Trophoblast cell (in vitro differentiated cells and primary cell): ENCODE measurements at regions not wholly inside any gene's neighbourhood (a gene's known extent, or its start where the extent isn't known, plus 50 kb on each side); places are given as distances from the start of the nearest gene placed in this dataset.

Experiments used
- DNase-seq, 2 donors: peaks; one replicate each; pipeline ENCODE4 v3.0.0-alpha.2; 2016
- H2AFZ ChIP-seq: 2 replicates; pipeline ENCODE4 v1.6.1; 2013; ENCODE audit warnings: low read length, moderate library complexity, mild to moderate bottlenecking; ENCODE audit not compliant: insufficient read depth, poor library complexity
- H2AK5ac ChIP-seq: 2 replicates; pipeline ENCODE4 v1.6.1; 2013; ENCODE audit warnings: mild to moderate bottlenecking, low read length
- H2BK120ac ChIP-seq: 2 replicates; pipeline ENCODE4 v1.6.1; 2013; ENCODE audit warnings: low read length, mild to moderate bottlenecking, moderate library complexity; ENCODE audit not compliant: insufficient read depth, poor library complexity
- H2BK12ac ChIP-seq: 2 replicates; pipeline ENCODE4 v1.6.1; 2013; ENCODE audit warnings: mild to moderate bottlenecking, low read length, moderate library complexity
- H2BK5ac ChIP-seq: 2 replicates; pipeline ENCODE4 v1.6.1; 2013; ENCODE audit warnings: low read length, low read depth, moderate library complexity, mild to moderate bottlenecking; ENCODE audit not compliant: poor library complexity
- H3K14ac ChIP-seq: 2 replicates; pipeline ENCODE4 v1.6.1; 2013; ENCODE audit warnings: mild to moderate bottlenecking, low read length
- H3K18ac ChIP-seq: 2 replicates; pipeline ENCODE4 v1.6.1; 2013; ENCODE audit warnings: mild to moderate bottlenecking, low read length
- H3K23ac ChIP-seq: 2 replicates; pipeline ENCODE4 v1.6.1; 2013; ENCODE audit warnings: low read length
- H3K27ac ChIP-seq: 2 replicates; pipeline ENCODE4 v1.5.1; 2013; ENCODE audit warnings: low read depth, mild to moderate bottlenecking, inconsistent platforms, low read length, moderate library complexity
- H3K27me3 ChIP-seq: 2 replicates; pipeline ENCODE4 v1.6.1; 2013; ENCODE audit warnings: inconsistent platforms, mild to moderate bottlenecking, low read length, moderate library complexity; ENCODE audit not compliant: insufficient read depth
- H3K36me3 ChIP-seq, 2 experiments: 1 replicate in 1 of 2; 2 replicates in 1 of 2; pipeline ENCODE4 v1.6.1; 2013; ENCODE audit warnings: low read length in 2 of 2, mild to moderate bottlenecking in 2 of 2, moderate library complexity in 1 of 2; ENCODE audit not compliant: insufficient read depth in 2 of 2, control insufficient read depth in 1 of 2
- H3K4ac ChIP-seq: 2 replicates; pipeline ENCODE4 v1.6.1; 2013; ENCODE audit warnings: low read depth, mild to moderate bottlenecking, low read length, moderate library complexity
- H3K4me1 ChIP-seq, 2 experiments: 1 replicate in 1 of 2; 2 replicates in 1 of 2; pipeline ENCODE4 v1.6.1; 2013; ENCODE audit warnings: low read length in 2 of 2, mild to moderate bottlenecking in 2 of 2, moderate library complexity in 1 of 2; ENCODE audit not compliant: insufficient read depth in 2 of 2, control insufficient read depth in 1 of 2
- H3K4me2 ChIP-seq: 2 replicates; pipeline ENCODE4 v1.6.1; 2013; ENCODE audit warnings: inconsistent platforms, mild to moderate bottlenecking, low read length, moderate library complexity
- H3K4me3 ChIP-seq: 2 replicates; pipeline ENCODE4 v1.5.1; 2013; ENCODE audit warnings: mild to moderate bottlenecking, low read depth, low read length, inconsistent platforms
- H3K79me1 ChIP-seq: one replicate; pipeline ENCODE4 v1.6.1; 2013; ENCODE audit warnings: low read length
- H3K79me2 ChIP-seq: 2 replicates; pipeline ENCODE4 v1.6.1; 2013; ENCODE audit warnings: low read length, mild to moderate bottlenecking; ENCODE audit not compliant: control insufficient read depth, insufficient read depth, poor library complexity
- H3K9ac ChIP-seq: 2 replicates; pipeline ENCODE4 v1.6.1; 2013; ENCODE audit warnings: mild to moderate bottlenecking, low read length
- H3K9me3 ChIP-seq: 2 replicates; pipeline ENCODE4 v1.6.1; 2013; ENCODE audit warnings: low read depth, mild to moderate bottlenecking, control low read depth, inconsistent platforms, low read length; ENCODE audit not compliant: insufficient read depth
- H4K12ac ChIP-seq: 2 replicates; pipeline ENCODE4 v1.6.1; 2013; ENCODE audit warnings: low read depth, mild to moderate bottlenecking, low read length, moderate library complexity
- H4K8ac ChIP-seq: 2 replicates; pipeline ENCODE4 v1.6.1; 2013; ENCODE audit warnings: low read depth, mild to moderate bottlenecking, low read length, moderate library complexity
- H4K91ac ChIP-seq: one replicate; pipeline ENCODE4 v1.6.1; 2013; ENCODE audit warnings: low read depth, mild to moderate bottlenecking, low read length, moderate library complexity
- WGBS: extraction: QIAGEN DNeasy Blood & Tissue Kit; methylation state at CpG from one replicate; pipeline ENCODE4 v1.1.7; 2013; ENCODE audit warnings: missing lambda C conversion rate; ENCODE audit not compliant: insufficient read length, insufficient coverage; ENCODE audit errors: extremely low coverage; 5-methylcytosine and 5-hydroxymethylcytosine counted together

DNA sequence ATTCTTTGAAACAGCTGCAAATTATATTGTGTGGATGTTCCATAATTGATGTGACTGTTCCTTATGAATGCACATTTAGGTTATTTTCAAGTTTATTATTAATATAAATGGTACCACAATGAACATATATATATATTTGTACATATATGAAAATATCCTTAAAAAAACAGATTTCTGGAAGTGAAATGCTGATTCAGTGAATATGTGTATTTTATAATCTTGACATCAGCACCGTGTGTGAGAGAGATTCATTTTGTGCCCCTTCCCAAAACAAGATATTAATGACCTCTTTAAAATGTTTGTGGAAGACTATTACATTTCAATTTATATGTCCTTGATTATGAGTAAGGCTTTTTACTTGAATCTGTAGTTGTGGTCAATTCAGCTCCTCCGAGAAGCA is 75.7 kb upstream of the PTPRT start:
- no peak overlapping the region for H3K4ac ChIP-seq
- no peaks in the 10 kb centered on the region for H3K79me1 ChIP-seq
- no peaks in the 10 kb centered on the region for H3K9me3 ChIP-seq
- H2BK5ac ChIP-seq, result no peak overlapping the region
- H3K27ac ChIP-seq, result no peak overlapping the region
- no CpG with 5 or more reads among the region's 2 CpGs for WGBS
- no peaks in the 10 kb centered on the region for H3K36me3 ChIP-seq
- no peak overlapping the region for H4K12ac ChIP-seq
- no peak for DNase-seq
- no peak overlapping the region for H2AK5ac ChIP-seq
- H2BK120ac ChIP-seq, result no peak overlapping the region
- no peak overlapping the region for H2BK12ac ChIP-seq
- no peak overlapping the region for H4K91ac ChIP-seq
- no peak overlapping the region for H3K18ac ChIP-seq
- no peak overlapping the region for H3K14ac ChIP-seq
- H3K27me3 ChIP-seq, result no peaks in the 10 kb centered on the region
- H3K23ac ChIP-seq, result no peak overlapping the region
- H3K9ac ChIP-seq, result no peak overlapping the region
- no peaks in the 10 kb centered on the region for H3K4me1 ChIP-seq
- no peak overlapping the region for H3K4me3 ChIP-seq
- H3K79me2 ChIP-seq, result no peaks in the 10 kb centered on the region
- H2AFZ ChIP-seq, result no peak overlapping the region
- no peak overlapping the region for H4K8ac ChIP-seq
- H3K4me2 ChIP-seq, result no peak overlapping the region

DNA sequence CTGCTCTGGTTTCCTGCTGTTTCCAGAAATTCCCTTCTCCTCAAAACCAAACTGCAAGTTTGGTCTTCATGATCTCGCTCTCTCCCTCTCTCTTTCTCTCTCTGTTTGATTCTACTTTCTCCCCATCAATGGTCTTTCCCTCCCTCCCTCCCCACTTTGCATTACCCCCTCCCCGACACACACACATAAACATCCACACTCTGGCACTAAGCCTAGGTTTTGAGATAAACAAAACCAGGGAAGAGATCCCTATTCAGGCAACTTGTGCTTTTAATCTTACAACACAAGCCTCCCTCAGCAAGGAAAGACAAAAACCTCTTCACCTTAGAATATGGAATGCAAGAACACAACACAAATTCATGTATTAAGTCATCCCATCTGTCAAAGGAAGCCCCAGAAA is 73.5 kb upstream of the PTPRT start:
- H4K91ac ChIP-seq, result no peak overlapping the region
- no peak overlapping the region for H2BK120ac ChIP-seq
- no peaks in the 10 kb centered on the region for H3K27me3 ChIP-seq
- no CpG with 5 or more reads among the region's 2 CpGs for WGBS
- H3K9ac ChIP-seq, result no peak overlapping the region
- H3K4ac ChIP-seq, result no peak overlapping the region
- no peak overlapping the region for H4K12ac ChIP-seq
- H3K18ac ChIP-seq, result no peak overlapping the region
- H2BK5ac ChIP-seq, result no peak overlapping the region
- H3K4me2 ChIP-seq, result no peak overlapping the region
- H3K36me3 ChIP-seq, result no peaks in the 10 kb centered on the region
- no peaks in the 10 kb centered on the region for H3K79me1 ChIP-seq
- H2AK5ac ChIP-seq, result no peak overlapping the region
- no peaks in the 10 kb centered on the region for H3K4me1 ChIP-seq
- H3K27ac ChIP-seq, result no peak overlapping the region
- no peak overlapping the region for H2AFZ ChIP-seq
- H3K9me3 ChIP-seq, result no peaks in the 10 kb centered on the region
- no peaks in the 10 kb centered on the region for H3K79me2 ChIP-seq
- H4K8ac ChIP-seq, result no peak overlapping the region
- no peak for DNase-seq
- no peak overlapping the region for H3K4me3 ChIP-seq
- H3K23ac ChIP-seq, result no peak overlapping the region
- no peak overlapping the region for H2BK12ac ChIP-seq
- H3K14ac ChIP-seq, result no peak overlapping the region

DNA sequence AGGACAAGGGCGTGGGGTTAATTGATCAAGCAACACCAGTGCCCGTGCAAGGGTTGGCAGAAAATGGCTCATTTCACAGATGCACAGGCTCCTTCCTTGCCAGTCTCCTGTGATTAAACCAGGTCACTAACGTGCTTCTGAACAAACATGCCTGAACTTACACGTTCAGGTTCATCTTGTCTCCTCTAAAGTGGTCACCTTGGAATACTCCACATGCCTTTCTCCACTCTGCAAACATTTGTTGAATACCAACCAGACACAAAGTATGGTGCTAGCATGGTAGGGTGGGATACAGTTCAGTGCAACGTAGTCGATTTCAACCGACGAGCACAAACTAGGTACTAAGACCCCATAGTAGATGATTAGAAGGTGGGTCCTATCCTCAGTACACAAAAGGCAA is 72.6 kb upstream of the PTPRT start:
- Histone ChIP-seq H3K27me3 (no peaks in the 10 kb centered on the region), H3K27ac (no peak overlapping the region), H3K4me3 (no peak overlapping the region), H2AK5ac (no peak overlapping the region), H2BK120ac (no peak overlapping the region), H2BK5ac (no peak overlapping the region), H3K4me2 (no peak overlapping the region), H3K79me1 (no peaks in the 10 kb centered on the region), H4K12ac (no peak overlapping the region), H3K14ac (no peak overlapping the region), H3K23ac (no peak overlapping the region), H3K4ac (no peak overlapping the region), H4K91ac (no peak overlapping the region), H2BK12ac (no peak overlapping the region), H3K36me3 (no peaks in the 10 kb centered on the region), H3K79me2 (no peaks in the 10 kb centered on the region), H3K9me3 (no peaks in the 10 kb centered on the region), H3K4me1 (no peaks in the 10 kb centered on the region), H2AFZ (no peak overlapping the region), H3K9ac (no peak overlapping the region), H4K8ac (no peak overlapping the region), H3K18ac (no peak overlapping the region)
- no CpG with 5 or more reads among the region's 8 CpGs for WGBS
- DNase-seq, result no peak

DNA sequence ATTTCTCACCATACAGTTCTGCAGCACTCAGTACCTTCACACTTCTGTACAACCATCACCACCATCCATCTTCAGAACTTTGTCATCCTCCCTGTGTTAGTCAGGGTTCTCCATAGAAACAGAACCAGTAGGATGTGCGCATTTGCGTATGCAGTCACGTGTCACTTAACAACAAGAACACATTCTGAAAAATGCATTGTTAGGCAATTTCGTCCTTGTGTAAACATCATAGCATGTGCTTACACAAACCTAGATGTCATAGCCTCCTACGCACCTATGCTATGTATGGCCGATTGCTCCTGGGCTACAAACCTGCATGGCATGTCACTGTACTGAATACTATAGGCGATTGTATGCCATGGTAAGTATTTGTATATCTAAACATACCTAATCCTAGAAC is 66.2 kb upstream of the PTPRT start:
- H3K4me1 ChIP-seq, result peaks cover 0 to 2% of the 10 kb centered on the region in 2 experiments
- DNase-seq, result peak; percentile 27 to 96
- no CpG with 5 or more reads among the region's 7 CpGs for WGBS

More for the DNA sequence above, 66.2 kb upstream of the PTPRT start:
- H2AFZ ChIP-seq, result no peak overlapping the region
- H4K12ac ChIP-seq, result no peak overlapping the region
- H3K18ac ChIP-seq, result no peak overlapping the region
- H4K8ac ChIP-seq, result no peak overlapping the region
- H3K79me1 ChIP-seq, result no peaks in the 10 kb centered on the region
- H2BK5ac ChIP-seq, result no peak overlapping the region
- no peak overlapping the region for H2AK5ac ChIP-seq
- no peak overlapping the region for H2BK120ac ChIP-seq
- H3K79me2 ChIP-seq, result no peaks in the 10 kb centered on the region
- H3K4me3 ChIP-seq, result no peak overlapping the region
- no peak overlapping the region for H3K27ac ChIP-seq
- H3K4ac ChIP-seq, result no peak overlapping the region
- H3K9me3 ChIP-seq, result no peaks in the 10 kb centered on the region
- H3K14ac ChIP-seq, result no peak overlapping the region
- no peaks in the 10 kb centered on the region for H3K36me3 ChIP-seq
- H3K9ac ChIP-seq, result no peak overlapping the region
- no peak overlapping the region for H3K23ac ChIP-seq
- H4K91ac ChIP-seq, result no peak overlapping the region
- H2BK12ac ChIP-seq, result no peak overlapping the region
- H3K27me3 ChIP-seq, result no peaks in the 10 kb centered on the region
- no peak overlapping the region for H3K4me2 ChIP-seq
